HG02759 (cell line): ENCODE measurements at regions not wholly inside any gene's neighbourhood (a gene's known extent, or its start where the extent isn't known, plus 50 kb on each side); places are given as distances from the start of the nearest gene placed in this dataset.

Source experiments
- ATAC-seq: cut with Tn5 transposase; IDR thresholded peaks from one replicate; pipeline ENCODE4 v1.9.1; 2021; ENCODE audit warnings: mild to moderate bottlenecking, moderate library complexity; ENCODE audit not compliant: unreplicated experiment

- no peak for ATAC-seq
These were observed 392.0 kb downstream of the SPRY1 start for GRCh38 chr4:123788577-123788976.

- no peak for ATAC-seq
These were observed 394.1 kb downstream of the SPRY1 start for GRCh38 chr4:123790681-123791080.

GRCh38 chr4:123802082-123802645 lies 405.6 kb downstream of the SPRY1 start:
- ATAC-seq = no peak

GRCh38 chr4:123802933-123803332 lies 406.3 kb downstream of the SPRY1 start:
- ATAC-seq = no peak

GRCh38 chr4:123804196-123804721 lies 407.7 kb downstream of the SPRY1 start:
- no peak for ATAC-seq

DNA sequence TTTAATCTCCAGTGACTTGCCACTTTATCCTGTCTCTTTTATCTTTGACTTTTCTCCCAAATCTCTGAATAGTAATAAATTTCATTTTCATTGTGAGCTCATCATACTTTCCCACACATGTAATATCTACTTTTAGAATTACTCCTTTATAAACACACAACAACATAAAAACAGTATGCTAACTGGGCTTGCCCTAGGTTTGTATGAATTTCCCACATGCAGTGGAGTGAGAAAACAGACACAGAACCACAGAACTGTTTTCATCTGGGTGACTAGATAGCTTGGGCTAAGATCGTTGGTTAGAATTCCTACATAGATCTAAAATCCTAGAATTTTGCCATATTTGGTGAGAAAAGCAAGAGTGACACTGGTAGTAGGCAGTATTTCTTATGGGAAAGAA lies 409.5 kb downstream of the SPRY1 start:
- no peak for ATAC-seq

DNA sequence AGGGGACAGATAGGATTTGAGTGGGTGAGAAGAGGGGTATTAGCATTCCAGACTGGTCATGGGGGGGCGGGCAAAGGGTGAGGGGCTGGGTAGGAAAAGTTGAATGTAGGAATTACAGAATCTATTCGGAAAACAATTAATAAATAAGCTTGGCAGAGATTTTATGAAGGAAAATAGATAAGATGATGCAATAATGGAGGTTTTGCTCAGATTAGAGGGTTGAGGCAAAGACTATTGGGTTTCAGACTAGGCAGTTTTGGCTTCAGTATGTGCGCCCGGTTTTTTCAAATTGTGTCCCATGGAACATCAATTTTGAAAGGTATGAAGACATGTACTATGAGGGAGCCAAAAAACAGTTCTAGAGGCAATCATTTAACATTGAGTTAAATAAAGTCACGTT lies 410.6 kb downstream of the SPRY1 start:
- ATAC-seq = no peak

DNA sequence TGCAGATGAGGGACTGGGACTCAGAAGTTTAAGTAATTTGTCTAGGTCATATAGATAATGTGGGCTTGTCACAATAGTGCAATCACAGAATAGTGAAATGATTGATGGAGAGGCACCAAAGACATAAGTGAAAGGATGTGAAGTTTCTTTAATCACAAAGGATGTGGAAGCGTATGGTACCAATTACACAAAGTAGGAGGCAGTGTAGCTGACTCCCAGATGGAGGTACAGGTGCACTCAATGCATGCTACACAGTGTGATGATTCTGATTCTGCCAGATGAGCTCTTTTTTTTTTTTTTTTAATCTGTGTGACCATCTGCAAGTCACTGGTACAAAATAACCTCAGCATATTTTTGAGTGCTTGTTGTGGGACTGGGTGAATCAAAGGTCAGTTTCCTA lies 411.3 kb downstream of the SPRY1 start:
- ATAC-seq = no peak

GRCh38 chr4:123809864-123810263 lies 413.3 kb downstream of the SPRY1 start:
- no peak for ATAC-seq

DNA sequence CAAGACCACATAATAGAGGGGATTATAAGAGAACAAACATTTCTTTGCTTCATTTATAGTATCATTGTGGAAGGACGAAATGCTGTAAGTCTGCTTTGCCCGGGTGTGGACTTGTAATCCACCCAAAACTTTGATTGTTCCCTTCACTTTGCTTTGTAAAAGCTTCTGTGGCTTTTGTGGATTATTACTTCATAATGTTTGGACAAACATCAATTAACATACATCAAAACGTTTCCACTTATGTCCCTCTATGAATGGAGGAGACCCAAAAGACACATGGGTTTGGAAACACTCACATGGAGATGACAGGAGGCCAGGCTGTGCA lies 415.4 kb downstream of the SPRY1 start:
- ATAC-seq = no peak

GRCh38 chr4:123813901-123814300 lies 417.3 kb downstream of the SPRY1 start:
- no peak for ATAC-seq

GRCh38 chr4:123816462-123816861 lies 419.9 kb downstream of the SPRY1 start:
- no peak for ATAC-seq

GRCh38 chr4:123817025-123817688 lies 420.6 kb downstream of the SPRY1 start:
- no peak for ATAC-seq

- no peak for ATAC-seq
These were observed 422.9 kb downstream of the SPRY1 start for GRCh38 chr4:123819362-123820035.

GRCh38 chr4:123821861-123822260 lies 425.3 kb downstream of the SPRY1 start:
- no peak for ATAC-seq

DNA sequence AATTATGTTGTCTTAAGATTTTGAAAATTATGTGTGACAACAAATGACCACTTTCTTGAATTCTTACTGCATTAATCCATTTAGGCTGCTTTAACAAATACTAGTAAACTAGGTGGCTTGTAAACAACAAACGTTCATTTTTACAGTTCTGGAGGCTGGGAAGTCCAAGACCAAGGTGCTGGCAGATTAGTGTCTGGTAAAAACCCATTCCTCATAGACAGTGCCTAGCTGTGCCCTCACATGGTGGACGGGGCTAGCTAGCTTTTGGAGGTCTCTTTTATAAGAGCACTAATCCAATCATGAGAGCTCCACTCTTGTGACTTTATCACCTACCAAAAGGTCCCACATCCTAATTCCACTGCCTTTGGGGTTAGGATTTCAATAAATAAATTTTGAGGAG lies 425.8 kb downstream of the SPRY1 start:
- ATAC-seq = no peak

GRCh38 chr4:123823244-123823643 lies 426.6 kb downstream of the SPRY1 start:
- ATAC-seq = no peak

GRCh38 chr4:123824524-123824923 lies 427.9 kb downstream of the SPRY1 start:
- no peak for ATAC-seq

DNA sequence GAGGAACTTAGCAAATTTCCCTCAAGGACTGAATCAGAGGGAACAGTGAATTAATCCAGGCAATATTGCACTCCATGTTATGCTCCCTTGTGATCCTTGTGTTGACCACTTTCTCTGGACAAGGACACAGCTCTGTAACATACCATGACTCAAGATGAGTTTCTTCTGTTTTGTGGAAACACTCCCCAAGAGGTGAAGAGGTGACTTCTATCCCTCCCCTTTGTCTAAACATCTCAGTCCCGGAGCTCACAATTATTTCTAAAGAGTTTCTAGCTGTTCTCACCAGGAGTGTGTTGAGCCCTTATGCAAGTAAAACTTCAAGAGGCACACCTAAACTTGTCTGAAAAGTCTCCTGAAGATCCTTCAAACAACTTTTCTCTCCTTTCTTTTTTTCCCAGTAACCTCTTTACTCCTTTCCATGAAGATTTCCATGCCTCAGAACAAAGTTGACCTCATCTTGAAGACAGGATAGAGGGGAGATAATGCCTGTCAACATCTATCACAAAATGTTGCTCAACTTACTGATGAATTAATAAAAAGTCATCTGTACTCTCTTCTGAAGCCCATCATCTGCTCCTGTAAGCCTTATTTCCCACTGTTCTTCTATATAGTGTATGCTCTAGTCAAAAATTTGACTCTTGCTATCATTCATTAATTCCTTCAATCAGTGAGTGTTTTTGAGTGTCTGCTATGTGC lies 429.1 kb downstream of the SPRY1 start:
- ATAC-seq = no peak

DNA sequence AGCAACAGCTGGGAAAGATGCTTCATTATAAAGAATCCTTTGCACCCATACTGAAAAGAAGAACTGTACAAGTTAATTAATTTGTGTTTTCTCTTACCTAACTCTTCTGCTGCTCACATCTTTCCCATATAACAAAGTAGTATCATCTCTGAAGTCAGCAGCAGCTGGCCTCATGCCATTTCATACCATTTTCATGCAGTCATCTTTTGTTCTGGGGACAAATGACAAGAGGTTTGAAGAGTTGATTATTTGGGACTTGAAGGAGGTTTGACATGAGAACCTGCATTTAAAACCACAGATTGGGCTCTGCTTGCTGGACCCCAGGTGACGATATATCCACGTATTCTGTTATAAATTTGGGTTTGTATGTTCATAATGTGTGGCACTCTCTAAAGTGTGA lies 430.3 kb downstream of the SPRY1 start:
- ATAC-seq = no peak

DNA sequence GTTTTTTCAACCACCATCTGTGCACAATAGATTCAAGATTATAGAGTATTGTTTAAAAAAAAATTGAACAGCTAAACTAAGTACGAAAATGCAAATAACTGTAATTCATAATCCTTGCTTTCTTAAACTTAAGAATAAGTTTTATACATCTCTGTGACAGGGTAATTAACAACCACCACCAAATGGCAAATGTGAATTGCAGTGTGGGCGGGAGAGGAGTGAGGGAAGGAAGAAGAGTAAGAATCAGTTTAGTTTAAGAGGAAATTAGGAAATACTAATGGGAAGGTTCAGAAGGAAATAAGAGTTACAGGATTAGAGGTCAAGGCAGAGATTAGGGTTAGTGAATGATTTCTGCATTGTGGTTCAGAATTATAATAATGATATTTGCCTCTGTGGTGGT lies 430.9 kb downstream of the SPRY1 start:
- no peak for ATAC-seq

- no peak for ATAC-seq
These were observed 434.3 kb downstream of the SPRY1 start for GRCh38 chr4:123830930-123831329.
